Testis (tissue), 2 donors: ENCODE measurements at regions not wholly inside any gene's neighbourhood (a gene's known extent, or its start where the extent isn't known, plus 50 kb on each side); places are given as distances from the start of the nearest gene placed in this dataset.

Experiments used
- POLR2A ChIP-seq: fragments of 450-650 bp; IDR thresholded peaks from one replicate; pipeline ENCODE4 v1.6.1; 2017; ENCODE audit warnings: antibody characterized with exemption, mild to moderate bottlenecking, moderate library complexity
- TF ChIP-seq, protein P1 (sequence below), 3 experiments: fragments of 450-650 bp in 2 of 3; fragments of 200-600 bp in 1 of 3; sonication (generic) in 1 of 3; IDR thresholded peaks; one replicate each; pipeline ENCODE4 v1.5.1; 2016 to 2019; ENCODE audit warnings: antibody characterized with exemption in 3 of 3, mild to moderate bottlenecking in 2 of 3, moderate library complexity in 1 of 3

DNA sequence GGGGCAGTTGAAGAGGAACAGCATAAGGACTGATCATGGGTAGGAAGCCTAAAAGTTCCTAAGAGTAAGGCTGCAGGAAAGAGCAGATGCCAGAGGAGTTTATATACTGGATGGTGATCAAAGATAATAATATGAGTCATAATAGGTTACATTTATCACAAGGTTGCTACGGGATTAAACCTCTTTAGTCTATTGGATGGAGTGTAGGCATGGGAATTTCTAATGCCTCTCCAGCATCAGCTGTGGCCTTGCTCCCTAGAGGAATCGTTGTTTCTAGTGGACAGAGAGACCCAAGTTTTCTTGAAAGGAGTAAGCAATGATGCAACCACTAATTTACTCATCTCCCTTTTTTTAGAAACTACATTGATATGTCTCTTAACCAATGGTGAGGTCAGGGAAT, 213.4 kb downstream of the GPR37 start:
- TF ChIP-seq, protein P1, sequence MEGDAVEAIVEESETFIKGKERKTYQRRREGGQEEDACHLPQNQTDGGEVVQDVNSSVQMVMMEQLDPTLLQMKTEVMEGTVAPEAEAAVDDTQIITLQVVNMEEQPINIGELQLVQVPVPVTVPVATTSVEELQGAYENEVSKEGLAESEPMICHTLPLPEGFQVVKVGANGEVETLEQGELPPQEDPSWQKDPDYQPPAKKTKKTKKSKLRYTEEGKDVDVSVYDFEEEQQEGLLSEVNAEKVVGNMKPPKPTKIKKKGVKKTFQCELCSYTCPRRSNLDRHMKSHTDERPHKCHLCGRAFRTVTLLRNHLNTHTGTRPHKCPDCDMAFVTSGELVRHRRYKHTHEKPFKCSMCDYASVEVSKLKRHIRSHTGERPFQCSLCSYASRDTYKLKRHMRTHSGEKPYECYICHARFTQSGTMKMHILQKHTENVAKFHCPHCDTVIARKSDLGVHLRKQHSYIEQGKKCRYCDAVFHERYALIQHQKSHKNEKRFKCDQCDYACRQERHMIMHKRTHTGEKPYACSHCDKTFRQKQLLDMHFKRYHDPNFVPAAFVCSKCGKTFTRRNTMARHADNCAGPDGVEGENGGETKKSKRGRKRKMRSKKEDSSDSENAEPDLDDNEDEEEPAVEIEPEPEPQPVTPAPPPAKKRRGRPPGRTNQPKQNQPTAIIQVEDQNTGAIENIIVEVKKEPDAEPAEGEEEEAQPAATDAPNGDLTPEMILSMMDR (IDR thresholded peaks at IDR 0.05) = no peak
- TF ChIP-seq POLR2A = no peak
